GM12878 (cell line): ENCODE measurements at regions not wholly inside any gene's neighbourhood (a gene's known extent, or its start where the extent isn't known, plus 50 kb on each side); places are given as distances from the start of the nearest gene placed in this dataset.
A peak's percentile ranks its signal among the peaks of the same experiment; 100 is the strongest.

ENCODE experiments used
- ATAC-seq: fragments of 200-7000 bp; cut with Tn5 transposase; 3 replicates; pipeline ENCODE4 v1.9.1; 2020; ENCODE audit warnings: mild to moderate bottlenecking, moderate library complexity
- BruUV-seq: library from RNA; stranded (reverse); fragments of 400-500 nt; replicated peaks from 2 replicates; lab custom pipeline; 2021; lab: Mats Ljungman, UMichigan
- CTCF ChIA-PET: fragments of 300-600 bp; sonication (Branson Sonifier 250); formaldehyde crosslinking; extraction: SDS; loops from one replicate; lab custom pipeline; 2021; ENCODE audit warnings: inconsistent platforms; lab: Yijun Ruan, JAX
- POLR2A ChIA-PET: fragments of 350-600 bp; formaldehyde crosslinking; extraction: SDS; loops from one replicate; lab custom pipeline; 2021; ENCODE audit warnings: inconsistent platforms; lab: Charles Lee
- RAD21 ChIA-PET: fragments of 300-600 bp; sonication (Branson Sonifier 250); formaldehyde crosslinking; loops from one replicate; lab custom pipeline; 2023; ENCODE audit warnings: antibody characterized with exemption; ENCODE audit not compliant: unreplicated experiment; lab: Charles Lee
- SMC1A ChIA-PET: fragments of 300-600 bp; sonication (Branson Sonifier 250); formaldehyde crosslinking; loops from one replicate; lab custom pipeline; 2023; ENCODE audit not compliant: unreplicated experiment, uncharacterized antibody; lab: Charles Lee
- DNase-seq: peaks from one replicate; pipeline ENCODE4 v3.0.0-alpha.2; 2011; ENCODE audit warnings: low read depth, low spot score
- FAIRE-seq: peaks from 3 replicates; lab custom pipeline; 2011; peaks lifted over from hg19 to GRCh38; lab: Jason Lieb, UNC
- H2AFZ ChIP-seq: 2 replicates; pipeline ENCODE4 v1.6.0; 2011; ENCODE audit warnings: low read depth, low read length, control low read depth; ENCODE audit not compliant: control insufficient read depth
- H3K27ac ChIP-seq: 2 replicates; pipeline ENCODE4 v1.5.1; 2011; ENCODE audit warnings: control low read depth; ENCODE audit not compliant: control insufficient read depth, insufficient read depth
- H3K27me3 ChIP-seq, 2 experiments: replicated peaks in 1 of 2; 2 replicates each; pipeline versions ENCODE4 v1.6.0 to v1.6.1; 2011; ENCODE audit warnings: low read length in 1 of 2; ENCODE audit not compliant: control insufficient read depth in 2 of 2, insufficient read depth in 2 of 2
- H3K36me3 ChIP-seq, 2 experiments: 2 replicates each; pipeline ENCODE4 v1.5.1; 2011; ENCODE audit warnings: low read length in 1 of 2; ENCODE audit not compliant: control insufficient read depth in 2 of 2, insufficient read depth in 2 of 2
- H3K4me1 ChIP-seq: 2 replicates; pipeline ENCODE4 v1.6.1; 2011; ENCODE audit warnings: mild to moderate bottlenecking, low read length, moderate library complexity, mixed read lengths; ENCODE audit not compliant: control insufficient read depth, insufficient read depth
- H3K4me2 ChIP-seq: 2 replicates; pipeline ENCODE4 v1.6.0; 2011; ENCODE audit warnings: control low read depth; ENCODE audit not compliant: control insufficient read depth, insufficient read depth
- H3K4me3 ChIP-seq: fragments of 200-600 bp; sonication (generic); 2 replicates; pipeline ENCODE4 v1.5.1; 2016
- H3K79me2 ChIP-seq: 2 replicates; pipeline ENCODE4 v1.6.0; 2011; ENCODE audit warnings: low read length; ENCODE audit not compliant: control insufficient read depth, insufficient read depth
- H3K9ac ChIP-seq: 2 replicates; pipeline ENCODE4 v1.8.0; 2011; ENCODE audit warnings: low read length, control low read depth, mixed read lengths; ENCODE audit not compliant: control insufficient read depth, insufficient read depth
- H3K9me3 ChIP-seq: replicated peaks from 3 replicates; pipeline ENCODE4 v1.5.1; 2011; ENCODE audit warnings: mild to moderate bottlenecking, low read length; ENCODE audit not compliant: control insufficient read depth, insufficient read depth
- H4K20me1 ChIP-seq: 2 replicates; pipeline ENCODE4 v1.6.0; 2011; ENCODE audit not compliant: control insufficient read depth, insufficient read depth
- ASH2L ChIP-seq: fragments of 300-600, 200-600 bp; sonication (generic); IDR thresholded peaks from 2 replicates; pipeline ENCODE4 v1.6.1; 2017; ENCODE audit warnings: low read depth, mild to moderate bottlenecking, borderline replicate concordance
- EP300 ChIP-seq, 2 experiments: fragments of 150-350 bp in 1 of 2; IDR thresholded peaks; 2 replicates each; pipeline ENCODE4 v1.6.1; 2011 to 2012; ENCODE audit warnings: low read depth in 2 of 2, low read length in 2 of 2, borderline replicate concordance in 1 of 2, improper control_type of control experiment in 1 of 2, inconsistent platforms in 1 of 2; ENCODE audit not compliant: control insufficient read depth in 1 of 2
- FOXK2 ChIP-seq: fragments of 450-650 bp; IDR thresholded peaks from 2 replicates; pipeline ENCODE4 v1.6.1; 2017; ENCODE audit warnings: mild to moderate bottlenecking, moderate library complexity
- FOXM1 ChIP-seq: IDR thresholded peaks from 2 replicates; pipeline ENCODE4 v1.6.1; 2012; ENCODE audit warnings: low read depth, mild to moderate bottlenecking, inconsistent platforms, low read length, moderate library complexity
- GATAD2B ChIP-seq: fragments of 450-650 bp; conservative IDR thresholded peaks from 2 replicates; pipeline ENCODE4 v1.6.1; 2017; ENCODE audit warnings: low read depth, mild to moderate bottlenecking, moderate library complexity
- IKZF1 ChIP-seq: fragments of 450-650 bp; conservative IDR thresholded peaks from 2 replicates; pipeline ENCODE4 v1.6.1; 2017; ENCODE audit warnings: antibody characterized with exemption, mild to moderate bottlenecking
- IRF3 ChIP-seq: fragments of 450-650 bp; IDR thresholded peaks from 2 replicates; pipeline ENCODE4 v1.6.1; 2014; ENCODE audit warnings: mild to moderate bottlenecking
- MTA3 ChIP-seq: IDR thresholded peaks from 2 replicates; pipeline ENCODE4 v1.6.1; 2012; ENCODE audit warnings: low read length, inconsistent platforms, borderline replicate concordance
- RCOR1 ChIP-seq: conservative IDR thresholded peaks from 2 replicates; pipeline ENCODE4 v1.6.1; 2012; ENCODE audit warnings: low read depth, low read length, improper control_type of control experiment
- REST ChIP-seq: IDR thresholded peaks from 2 replicates; pipeline ENCODE4 v1.6.1; 2012; ENCODE audit warnings: mild to moderate bottlenecking, low read depth, low read length
- RFX5 ChIP-seq: IDR thresholded peaks from 2 replicates; pipeline ENCODE4 v1.6.1; 2011; ENCODE audit warnings: low read depth, low read length, improper control_type of control experiment
- ZBTB33 ChIP-seq: fragments of 450-650 bp; IDR thresholded peaks from 2 replicates; pipeline ENCODE4 v1.6.1; 2017; ENCODE audit warnings: mild to moderate bottlenecking
- ZNF217 ChIP-seq: fragments of 450-650 bp; IDR thresholded peaks from 2 replicates; pipeline ENCODE4 v1.6.1; 2017; ENCODE audit warnings: antibody characterized with exemption, mild to moderate bottlenecking
- WGBS: methylation state at CpG from one replicate; pipeline ENCODE4 v1.1.6; 2016; ENCODE audit warnings: low lambda C conversion rate; ENCODE audit not compliant: insufficient replicate concordance, insufficient coverage; ENCODE audit errors: missing lambda C conversion rate; 5-methylcytosine and 5-hydroxymethylcytosine counted together
- in situ Hi-C: fragments of 300-500 bp; cut with MboI; formaldehyde crosslinking; loops from 9 replicates; pipeline ENCODE4 v1.14.3; 2018; ENCODE audit warnings: mixed read lengths
- intact Hi-C: fragments of 100-400 bp; cut with micrococcal nuclease; formaldehyde crosslinking; loops from one replicate; pipeline ENCODE4 v1.14.2; 2022; ENCODE audit not compliant: unreplicated experiment

- no peak for TF ChIP-seq IRF3
- TF ChIP-seq FOXM1 = peak; percentile 41; the same call in 1 of the 2 replicates
- TF ChIP-seq RCOR1 = peak; percentile 83; the same call in 1 of the 2 replicates
- TF ChIP-seq FOXK2 = no peak
- TF ChIP-seq IKZF1 = peak; percentile 46
Observed at GRCh38 chrX:20320461-20321159, 53.9 kb upstream of the RPS6KA3 start (continued).

- H3K4me2 ChIP-seq = no peak overlapping the region
- H3K79me2 ChIP-seq = no peaks in the 10 kb centered on the region
- H3K27me3 ChIP-seq = no peaks in the 10 kb centered on the region; a peak in 1 of 4 replicates
- FAIRE-seq (no peak), ATAC-seq (no peak), DNase-seq (no peak)
- H3K36me3 ChIP-seq = no peaks in the 10 kb centered on the region
- CTCF ChIA-PET = interaction anchor here (1.1 kb wide), 1 partner anchor 36 kb away, joined by 4 read pairs; no protein-coding TSS in a partner anchor
- H2AFZ ChIP-seq = no peak overlapping the region
- SMC1A ChIA-PET = no interaction called here
- RAD21 ChIA-PET = no interaction called here
- WGBS = 76% methylated on average over 4 of the region's 4 CpGs
- H3K4me1 ChIP-seq = peaks cover 4% of the 10 kb centered on the region; the same call in 1 of the 2 replicates
- POLR2A ChIA-PET = interaction anchor here (0.5 to 0.6 kb wide), 2 partner anchors 212 to 1316 kb away, joined by 3 read pairs; no protein-coding TSS in a partner anchor
- H3K27ac ChIP-seq = no peak overlapping the region
- no TSS peak for BruUV-seq
- H3K4me3 ChIP-seq = no peak overlapping the region
- in situ Hi-C loops = no loop called here
- H3K9ac ChIP-seq = no peak overlapping the region
- intact Hi-C loops = no loop called here
- no peaks in the 10 kb centered on the region for H3K9me3 ChIP-seq
- no peaks in the 10 kb centered on the region for H4K20me1 ChIP-seq
- TF ChIP-seq GATAD2B (no peak), ASH2L (no peak), EP300 (IDR thresholded peaks at IDR 0.05; ENCODE audit: borderline replicate concordance in 1 of 2, control insufficient read depth in 1 of 2, low read depth in 2 of 2, low read length in 2 of 2) (no peak), ZBTB33 (no peak), ZNF217 (no peak), RFX5 (no peak), MTA3 (no peak), REST (no peak)
- TF ChIP-seq, all 136 proteins: peak for 0
Observed at GRCh38 chrX:20319054-20319453, 52.3 kb upstream of the RPS6KA3 start.
